T-helper 22 cell (primary cell): ENCODE measurements at regions not wholly inside any gene's neighbourhood (a gene's known extent, or its start where the extent isn't known, plus 50 kb on each side); places are given as distances from the start of the nearest gene placed in this dataset.

ENCODE experiments used
- DNase-seq: peaks from one replicate; pipeline ENCODE4 v3.0.0-alpha.2; 2020; ENCODE audit warnings: low read depth

- DNase-seq, result no peak
These were observed 256.4 kb downstream of the GXYLT1 start for GRCh38 chr12:41888285-41888684.

DNA sequence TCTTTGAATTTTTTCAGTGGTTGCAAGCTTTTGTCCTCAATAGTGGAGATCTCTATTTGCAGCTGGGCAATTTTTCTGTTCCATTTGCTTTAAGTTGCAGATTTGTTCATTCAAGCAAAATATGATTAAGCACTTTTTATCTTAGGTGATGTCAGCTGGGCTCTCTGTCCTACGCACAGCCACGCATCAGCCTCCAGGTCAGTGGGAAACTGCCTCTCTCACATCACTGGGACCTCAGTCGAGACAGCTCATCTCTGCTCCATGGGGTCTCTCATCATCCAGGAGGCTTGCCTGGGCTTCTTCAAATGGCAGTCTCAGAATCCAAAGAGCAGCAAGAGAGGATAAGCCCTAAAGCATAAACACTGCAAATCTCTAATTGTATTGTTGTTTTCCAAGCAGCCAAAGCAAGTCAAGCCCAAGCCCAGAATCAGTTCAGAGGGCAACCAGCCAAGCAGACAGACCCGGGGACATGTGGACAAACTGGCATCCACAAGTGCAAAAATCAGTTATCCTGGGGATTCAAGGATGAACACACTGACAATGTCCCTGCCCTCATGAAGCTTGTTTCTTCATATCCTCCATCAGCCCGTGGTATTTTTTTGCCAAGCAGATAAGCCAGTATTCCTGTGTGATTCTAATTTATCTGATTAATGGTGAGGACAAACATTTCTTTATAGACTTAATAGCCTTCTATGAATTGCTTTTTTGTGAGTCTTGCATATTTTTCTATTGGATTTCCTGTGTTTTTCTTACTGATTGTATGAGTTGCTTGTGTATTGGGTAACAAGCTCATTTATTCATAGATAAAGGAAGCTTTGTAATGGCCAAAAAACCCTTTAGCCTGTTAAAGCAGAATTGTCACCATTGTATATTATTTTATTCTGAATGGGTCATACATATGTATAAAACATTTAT is 262.5 kb downstream of the GXYLT1 start:
- no peak for DNase-seq

GRCh38 chr12:41869432-41869831 is 275.2 kb downstream of the GXYLT1 start:
- no peak for DNase-seq

DNA sequence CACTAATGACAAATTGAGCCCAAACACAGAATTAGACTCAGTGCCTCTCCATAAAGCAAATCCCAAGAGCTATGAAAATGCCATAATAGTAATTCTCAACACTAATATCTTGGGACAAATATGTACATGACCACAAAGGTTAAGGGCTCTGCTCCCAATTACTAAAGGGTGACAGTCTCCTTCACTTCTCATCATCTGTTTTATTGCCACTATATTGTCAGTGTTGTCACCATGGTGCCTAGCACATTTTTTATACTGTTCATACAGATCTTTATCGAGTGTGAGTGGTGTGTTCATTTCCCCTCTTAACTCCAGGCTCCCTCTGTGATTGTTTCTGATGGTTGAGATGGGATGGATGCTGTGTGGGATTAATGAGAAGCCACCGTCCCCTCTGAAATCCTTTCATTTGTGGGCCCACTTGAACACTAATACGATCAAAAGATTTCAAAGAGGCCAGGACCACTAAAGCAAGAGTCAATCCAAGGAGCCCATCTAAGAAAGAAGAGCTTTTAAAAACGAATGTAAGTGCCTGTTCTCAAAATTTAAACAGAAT is 277.7 kb downstream of the GXYLT1 start:
- DNase-seq, result no peak

GRCh38 chr12:41856228-41856627 is 288.4 kb downstream of the GXYLT1 start:
- DNase-seq, result no peak

DNA sequence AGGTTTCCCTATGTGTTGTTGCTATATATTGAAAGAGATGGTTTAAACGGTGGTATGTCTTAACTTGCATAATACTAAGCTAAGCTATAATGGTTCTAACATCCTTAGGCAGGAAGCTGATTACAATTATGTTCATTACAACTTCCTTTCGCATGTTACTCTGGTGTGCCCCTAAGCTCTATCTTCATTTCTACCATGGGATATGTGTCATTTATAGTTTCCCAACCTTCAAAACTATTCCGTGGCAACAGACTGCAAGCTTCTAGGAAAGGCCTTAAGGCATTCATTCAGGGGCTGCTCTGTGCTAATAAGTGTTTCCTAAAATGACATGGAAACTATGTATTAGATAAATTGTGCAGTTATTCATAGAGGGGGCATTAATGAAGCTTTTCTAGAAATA is 294.6 kb downstream of the GXYLT1 start:
- DNase-seq, result no peak

- no peak for DNase-seq
These were observed 298.0 kb downstream of the GXYLT1 start for GRCh38 chr12:41846718-41847117.

- no peak for DNase-seq
These were observed 308.3 kb downstream of the GXYLT1 start for GRCh38 chr12:41836416-41836815.

DNA sequence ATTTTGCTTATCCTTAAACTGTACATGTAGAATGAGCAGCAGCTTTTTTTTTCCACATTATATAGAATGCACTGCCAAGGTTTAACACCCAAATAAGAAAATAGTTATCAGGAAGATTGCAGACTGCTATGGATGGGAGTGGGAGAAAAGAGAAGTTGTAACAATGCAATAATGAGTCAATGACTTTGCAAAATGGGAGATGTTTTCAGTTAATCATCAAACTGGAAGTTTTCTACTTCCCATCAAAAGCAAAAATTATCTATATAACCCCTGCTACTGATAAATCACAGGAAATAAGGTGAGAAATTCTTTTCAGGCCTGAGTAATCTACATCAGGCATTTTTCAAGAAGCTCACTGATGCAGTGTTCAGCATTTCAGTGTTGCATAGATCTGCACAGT is 309.1 kb downstream of the GXYLT1 start:
- no peak for DNase-seq

- no peak for DNase-seq
These were observed 324.7 kb downstream of the GXYLT1 start for GRCh38 chr12:41819948-41820347.

DNA sequence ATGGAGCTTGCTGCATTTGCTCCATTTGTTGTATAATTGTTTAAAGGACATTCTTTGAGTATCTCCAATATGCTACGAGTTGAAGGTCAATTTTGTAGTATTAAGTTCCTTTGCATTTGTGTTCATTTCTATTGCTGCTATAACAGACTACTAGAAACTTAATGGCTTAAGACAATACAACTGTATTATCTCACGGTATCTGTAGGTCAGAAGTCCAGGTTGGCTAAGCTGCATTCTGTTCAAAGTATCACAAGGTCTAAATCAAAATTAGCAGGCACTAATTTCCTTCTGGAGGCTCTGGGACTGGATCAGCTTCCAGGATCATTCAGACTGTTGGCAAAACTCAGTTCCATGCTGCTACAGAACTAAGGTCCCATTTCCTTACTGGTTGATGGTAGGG is 340.6 kb downstream of the GXYLT1 start:
- no peak for DNase-seq

DNA sequence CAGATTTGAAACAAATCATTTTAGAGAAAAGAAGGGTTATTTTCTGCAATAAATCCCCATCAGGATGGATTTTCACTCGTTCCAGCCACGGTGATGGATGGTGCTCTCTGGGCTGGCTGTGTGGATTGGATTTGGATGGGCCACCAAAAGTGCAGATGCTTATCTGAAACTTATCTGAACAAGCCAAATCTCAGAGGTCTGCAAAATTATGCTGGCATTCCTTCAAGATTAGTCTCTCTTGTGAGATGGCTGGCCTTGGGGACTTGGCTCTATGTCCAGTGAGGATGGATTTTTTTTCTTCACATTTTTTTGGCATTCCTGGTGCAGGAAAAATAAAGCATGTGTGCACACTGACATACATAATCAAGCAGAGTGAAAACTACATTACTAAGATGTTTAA is 341.9 kb downstream of the GXYLT1 start:
- DNase-seq, result no peak

DNA sequence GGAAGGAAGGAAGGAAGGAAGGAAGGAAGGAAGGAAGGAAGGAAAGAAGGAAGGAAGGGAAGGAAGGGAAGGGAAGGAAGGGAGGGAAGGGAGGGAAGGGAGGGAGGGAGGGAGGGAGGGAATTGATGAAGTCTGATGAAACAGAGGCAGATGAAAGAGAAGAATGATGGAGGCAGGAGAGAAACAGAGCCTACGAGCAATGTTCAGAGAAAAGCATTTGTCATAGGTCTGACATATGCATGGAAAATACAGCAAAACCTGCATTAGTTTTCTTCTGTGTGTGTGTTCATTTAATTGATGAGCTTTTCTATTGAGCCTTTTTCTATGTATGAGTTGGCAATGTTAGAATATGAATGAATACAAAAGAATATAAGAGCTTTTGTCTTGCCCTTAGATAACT is 343.4 kb downstream of the GXYLT1 start:
- no peak for DNase-seq

GRCh38 chr12:41799671-41800070 is 345.0 kb downstream of the GXYLT1 start:
- no peak for DNase-seq

DNA sequence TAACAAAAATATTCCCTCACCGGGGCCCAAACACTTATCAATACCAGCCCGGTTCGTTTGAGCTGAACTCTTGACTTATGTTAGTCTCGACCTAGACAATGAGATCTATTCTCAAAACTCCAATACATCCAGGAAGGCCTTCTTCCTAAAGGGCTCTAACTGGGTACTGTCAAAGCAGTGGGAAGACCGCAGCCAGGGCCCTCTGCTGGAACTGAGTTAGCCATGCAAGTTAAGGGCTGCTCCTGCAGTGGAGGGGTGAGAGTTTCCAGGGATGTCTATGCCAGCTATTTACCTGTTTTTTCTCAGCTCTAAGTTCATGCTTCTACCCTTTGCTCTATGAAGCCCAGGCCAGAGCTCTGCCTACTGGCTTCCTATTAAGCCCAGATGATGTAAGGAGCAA is 348.8 kb downstream of the GXYLT1 start:
- no peak for DNase-seq

GRCh38 chr12:41795051-41795600 is 349.5 kb downstream of the GXYLT1 start:
- DNase-seq, result no peak

- DNase-seq, result no peak
These were observed 350.3 kb downstream of the GXYLT1 start for GRCh38 chr12:41794336-41794735.

DNA sequence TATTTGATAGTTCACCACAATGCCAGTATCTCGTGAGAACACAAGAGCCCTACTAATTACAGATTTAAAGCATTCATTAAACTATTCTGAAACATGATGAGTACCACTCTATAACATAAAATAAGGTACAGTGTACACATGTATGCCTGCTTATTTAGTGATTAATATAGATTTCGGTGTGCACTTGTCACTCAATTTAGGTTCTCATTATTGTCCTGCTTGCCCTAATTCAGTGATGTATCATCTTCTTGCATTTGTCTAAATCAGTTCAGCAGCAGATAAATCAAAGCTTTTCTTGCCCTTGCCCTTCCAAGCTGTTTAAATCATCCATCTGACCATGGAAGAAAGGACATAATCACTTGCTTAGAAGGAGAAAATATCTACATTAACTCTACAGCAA is 359.7 kb downstream of the GXYLT1 start:
- DNase-seq, result no peak

GRCh38 chr12:41778934-41779333 is 365.7 kb downstream of the GXYLT1 start:
- no peak for DNase-seq

- DNase-seq, result no peak
These were observed 367.4 kb downstream of the GXYLT1 start for GRCh38 chr12:41777064-41777790.

GRCh38 chr12:41772478-41772877 is 372.2 kb downstream of the GXYLT1 start:
- no peak for DNase-seq

DNA sequence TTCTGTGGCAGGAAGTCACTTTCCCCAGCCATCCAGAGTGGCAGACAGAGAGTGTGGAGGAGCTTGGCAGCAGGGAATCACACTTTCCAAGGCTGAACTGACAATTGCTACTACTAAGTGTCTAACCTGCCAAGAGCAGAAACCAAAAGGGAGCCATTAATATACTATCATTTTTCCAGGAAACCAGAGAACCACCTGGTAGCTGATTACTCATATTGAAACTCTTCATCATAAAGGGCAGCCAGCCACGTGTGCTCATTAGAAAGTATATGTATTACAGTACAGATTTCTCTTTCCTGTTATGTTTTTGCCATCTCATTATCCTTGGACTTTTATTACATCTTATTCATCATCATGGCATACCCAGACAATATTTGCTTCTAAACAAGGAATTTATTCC is 374.9 kb downstream of the GXYLT1 start:
- no peak for DNase-seq

DNA sequence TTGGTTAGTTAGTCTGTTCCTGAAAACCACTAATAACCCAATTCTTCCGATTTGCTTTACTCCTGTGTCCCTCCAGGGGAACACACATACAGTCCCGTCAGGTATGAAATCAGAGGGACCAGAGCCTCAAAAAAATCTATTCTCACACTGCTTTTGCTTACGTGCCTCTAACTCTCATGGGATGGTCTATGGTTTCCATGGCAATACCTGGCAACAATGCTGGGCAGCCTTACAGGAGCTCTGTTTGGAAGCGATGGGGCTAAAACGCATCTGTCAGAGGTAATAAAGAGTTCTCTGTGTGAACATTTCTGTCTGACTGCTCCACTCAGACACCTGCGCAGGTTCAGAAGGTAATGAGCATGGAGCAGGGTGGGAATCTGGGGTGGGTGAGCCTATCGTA is 376.2 kb downstream of the GXYLT1 start:
- no peak for DNase-seq
